ENCODE measurements at regions not wholly inside any gene's neighbourhood (a gene's known extent, or its start where the extent isn't known, plus 50 kb on each side); places are given as distances from the start of the nearest gene placed in this dataset.
A peak's percentile ranks its signal among the peaks of the same experiment; 100 is the strongest.
"Not testable (repeated sequence)": the region's sequence is repeated elsewhere in the genome, so short reads cannot be mapped to it uniquely, and the experiment has no call there.

DNA sequence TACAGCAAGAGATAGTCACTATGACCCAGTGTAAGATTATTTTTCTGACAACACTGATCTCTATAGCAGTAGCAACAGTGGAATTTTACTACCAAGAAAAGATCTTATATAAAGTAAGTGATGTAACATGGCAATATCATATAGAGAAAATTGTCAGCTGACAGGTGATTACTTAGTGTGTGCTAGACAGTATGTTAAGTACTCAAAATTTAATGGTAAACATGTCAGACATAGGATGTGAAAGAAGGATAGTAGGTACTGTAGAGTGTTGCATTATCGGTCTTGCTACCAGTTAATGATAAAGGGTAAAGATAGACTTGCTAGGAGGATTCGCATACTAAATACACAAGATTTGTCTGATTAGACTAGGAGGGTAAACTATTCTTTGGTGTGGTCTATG lies 247.4 kb downstream of the CYLC2 start:
- DNase-seq, result no peak

- DNase-seq, result no peak
Measured at GRCh38 chr9:103243553-103243952, 248.4 kb downstream of the CYLC2 start.

DNA sequence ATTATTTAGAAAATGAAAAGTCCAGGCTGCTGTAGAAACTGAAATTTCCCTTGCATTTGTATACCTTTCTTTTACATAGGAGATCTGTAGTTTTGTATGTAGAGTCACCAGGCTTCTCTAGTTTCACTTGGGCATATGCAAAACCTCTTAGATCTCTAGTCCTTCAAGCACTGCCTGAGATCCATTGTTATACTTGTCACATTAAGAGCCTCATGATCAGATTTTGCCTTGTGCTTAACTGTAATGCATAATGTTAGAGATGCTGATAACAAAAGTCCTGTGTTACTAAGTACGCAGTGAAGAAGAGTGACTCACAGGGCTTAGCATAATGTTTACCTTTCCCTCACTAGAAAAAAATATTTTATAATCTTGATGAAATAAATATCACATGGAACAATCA lies 250.2 kb downstream of the CYLC2 start:
- no peak for DNase-seq

GRCh38 chr9:103261951-103262350 lies 266.8 kb downstream of the CYLC2 start:
- no peak for DNase-seq

DNA sequence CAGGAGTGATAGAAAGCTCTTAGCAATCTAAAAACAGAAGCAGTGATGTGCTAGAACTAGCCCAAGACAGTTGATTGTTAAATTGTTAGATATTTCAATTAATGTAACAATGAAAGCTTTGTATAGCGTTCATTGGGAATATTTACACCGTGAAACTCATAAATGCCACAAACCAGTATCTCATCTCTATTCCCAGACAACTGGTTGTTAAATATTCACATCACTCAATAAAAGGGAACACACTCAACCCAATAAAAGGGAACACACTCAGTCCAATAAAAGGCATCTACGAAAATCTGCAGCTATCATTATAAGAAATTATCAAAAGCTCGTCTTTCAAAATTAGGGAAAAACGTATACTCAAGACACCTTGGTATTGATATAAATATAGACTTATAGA lies 270.9 kb downstream of the CYLC2 start:
- no peak for DNase-seq

DNA sequence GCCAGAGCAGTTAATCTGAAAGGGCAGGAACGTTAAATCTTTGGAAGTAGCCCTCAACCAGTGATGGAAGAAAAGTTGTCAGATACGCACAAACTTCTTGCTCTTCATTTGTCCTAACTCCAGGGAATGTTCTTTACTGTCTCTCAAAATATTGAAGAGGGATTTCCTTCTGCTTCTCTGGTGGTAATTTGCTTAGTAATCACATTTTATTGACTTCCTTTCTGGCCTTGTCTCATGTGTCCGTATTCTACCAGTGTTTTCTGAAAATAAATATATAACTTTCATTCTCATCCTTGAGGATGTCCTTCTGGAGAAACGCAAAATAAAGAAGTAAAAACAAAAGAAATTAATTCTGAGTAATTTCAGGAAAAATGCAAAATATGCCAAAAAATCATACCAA lies 282.1 kb downstream of the CYLC2 start:
- DNase-seq, result no peak

DNA sequence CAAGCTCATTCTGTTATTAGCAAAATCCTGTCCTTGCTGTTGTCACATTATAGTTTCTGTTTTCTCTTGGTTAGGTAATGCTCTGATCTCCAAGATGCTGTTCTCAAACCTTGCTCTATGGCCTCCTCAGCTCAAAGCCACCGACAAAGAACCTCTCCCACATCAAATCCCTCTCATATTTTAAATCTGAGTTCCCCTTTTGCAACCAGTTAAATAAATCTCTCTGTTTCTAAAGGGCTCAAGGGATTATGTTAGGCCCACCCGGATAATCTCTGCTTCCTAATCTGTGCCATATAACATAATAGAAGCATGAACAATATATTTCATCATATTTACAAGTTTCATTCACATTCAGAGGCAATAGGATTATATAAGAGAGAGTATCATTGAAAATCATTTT lies 286.0 kb downstream of the CYLC2 start:
- DNase-seq, result no peak

GRCh38 chr9:103287361-103287760 lies 292.2 kb downstream of the CYLC2 start:
- DNase-seq, result no peak

GRCh38 chr9:103296189-103296588 lies 301.1 kb downstream of the CYLC2 start:
- DNase-seq, result no peak

- no peak for DNase-seq
Measured at GRCh38 chr9:103301051-103301450, 305.9 kb downstream of the CYLC2 start.

- no peak for DNase-seq
Measured at GRCh38 chr9:103304797-103305196, 309.7 kb downstream of the CYLC2 start.

DNA sequence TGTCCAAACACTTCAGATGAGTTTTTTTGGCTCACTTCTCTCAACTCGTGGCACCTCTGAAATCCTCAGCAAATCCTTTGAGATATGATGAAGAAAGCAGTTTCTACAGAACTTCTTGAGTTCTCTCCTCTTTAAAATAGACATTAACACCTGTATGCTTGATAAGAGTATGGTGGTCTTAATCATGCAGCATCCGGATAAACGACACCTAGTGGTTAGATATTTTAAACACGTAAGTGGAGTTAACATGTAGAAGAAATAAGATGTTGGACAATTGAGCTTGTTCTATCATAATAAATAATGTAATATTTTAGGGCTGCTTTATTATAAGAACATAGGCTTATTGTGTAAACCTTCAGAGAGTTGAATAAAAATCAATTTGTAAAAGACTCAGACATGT lies 324.8 kb downstream of the CYLC2 start:
- DNase-seq, result no peak

GRCh38 chr9:103323699-103324098 lies 328.6 kb downstream of the CYLC2 start:
- no peak for DNase-seq

DNA sequence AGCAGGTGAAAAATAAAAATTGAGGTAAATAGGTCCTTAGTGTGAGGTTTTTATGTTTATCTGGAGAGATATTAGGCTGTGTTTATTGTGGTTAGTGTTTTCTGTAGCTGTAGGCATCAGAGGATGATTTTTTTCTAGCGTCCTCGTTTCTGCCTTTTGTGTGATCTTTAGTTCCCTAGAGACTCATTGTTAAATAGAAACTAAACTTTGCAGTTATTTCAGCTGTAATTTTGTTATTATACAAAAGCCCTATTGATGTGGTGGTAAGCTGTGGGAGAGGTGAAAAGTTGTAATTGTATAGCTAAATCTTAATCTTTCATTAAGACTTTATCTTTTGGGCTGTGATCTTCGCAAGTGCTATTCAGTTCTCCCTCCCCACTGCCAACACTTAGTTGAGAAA lies 340.3 kb downstream of the CYLC2 start:
- DNase-seq, result no peak

GRCh38 chr9:103355000-103355399 lies 359.9 kb downstream of the CYLC2 start:
- no peak for DNase-seq

GRCh38 chr9:103357980-103358379 lies 362.8 kb downstream of the CYLC2 start:
- DNase-seq, result not testable (repeated sequence)

GRCh38 chr9:103361906-103362305 lies 366.8 kb downstream of the CYLC2 start:
- no peak for DNase-seq

- no peak for DNase-seq
Measured at GRCh38 chr9:103362986-103363385, 367.9 kb downstream of the CYLC2 start.

DNA sequence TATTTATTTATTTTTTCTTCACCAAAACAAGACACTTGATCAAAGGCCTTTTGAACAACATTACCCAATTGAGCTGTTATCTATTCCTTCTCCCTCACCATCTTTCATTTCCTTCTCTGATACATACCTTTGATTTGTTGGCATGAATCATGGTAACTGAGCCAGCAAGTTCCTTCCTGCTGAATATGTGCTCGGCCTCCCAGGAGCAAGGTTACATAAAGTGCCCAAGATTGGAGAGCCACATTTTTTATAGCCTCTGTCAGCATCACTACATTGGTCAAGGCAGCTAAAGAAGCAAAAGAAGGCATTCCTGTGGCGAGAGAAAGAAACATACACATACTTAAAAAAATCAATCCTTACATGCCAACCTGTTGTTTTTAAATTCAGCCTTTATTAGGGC lies 369.6 kb downstream of the CYLC2 start:
- no peak for DNase-seq

GRCh38 chr9:103371152-103371551 lies 376.0 kb downstream of the CYLC2 start:
- DNase-seq, result no peak

DNA sequence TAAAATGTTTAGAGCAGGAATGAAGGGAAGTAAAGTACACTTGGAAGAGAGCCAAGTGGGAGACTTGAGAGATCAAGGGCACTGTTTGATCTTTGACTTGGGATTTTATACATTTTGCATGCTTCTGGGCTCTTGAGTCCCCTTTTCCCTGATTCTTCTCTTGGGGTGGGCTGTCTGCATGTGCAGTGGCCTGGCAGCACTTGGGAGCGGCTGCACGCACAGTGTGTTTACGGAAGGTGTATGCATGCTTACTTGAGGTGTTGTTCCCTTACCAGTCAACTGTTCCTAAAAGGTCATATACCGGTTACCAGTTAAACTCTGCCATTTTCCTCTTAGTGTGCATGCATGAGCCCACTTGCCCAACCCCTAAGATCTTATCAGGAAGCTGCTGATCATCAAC lies 377.7 kb downstream of the CYLC2 start:
- no peak for DNase-seq

GRCh38 chr9:103377667-103378066 lies 382.5 kb downstream of the CYLC2 start:
- no peak for DNase-seq

GRCh38 chr9:103397868-103398600 lies 402.9 kb downstream of the CYLC2 start:
- DNase-seq, result peak; percentile 24

DNA sequence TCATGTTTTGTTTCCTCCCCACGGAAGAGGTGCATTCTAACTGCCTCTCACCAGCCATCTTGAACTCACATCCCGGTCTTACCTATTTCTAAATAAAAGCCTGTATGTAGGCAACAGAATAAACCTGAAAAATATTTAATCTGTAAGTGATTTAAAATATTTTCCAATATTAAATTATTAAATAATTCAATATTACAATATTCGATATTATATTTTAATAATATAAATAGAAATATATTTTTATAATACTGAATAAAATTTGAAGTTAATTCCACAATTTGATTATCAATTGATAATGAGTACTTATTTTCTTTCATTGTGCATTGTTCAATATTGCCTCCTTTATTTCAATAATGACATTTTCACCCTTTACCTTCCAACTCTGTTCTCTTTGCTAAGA lies 404.4 kb downstream of the CYLC2 start:
- no peak for DNase-seq

DNA sequence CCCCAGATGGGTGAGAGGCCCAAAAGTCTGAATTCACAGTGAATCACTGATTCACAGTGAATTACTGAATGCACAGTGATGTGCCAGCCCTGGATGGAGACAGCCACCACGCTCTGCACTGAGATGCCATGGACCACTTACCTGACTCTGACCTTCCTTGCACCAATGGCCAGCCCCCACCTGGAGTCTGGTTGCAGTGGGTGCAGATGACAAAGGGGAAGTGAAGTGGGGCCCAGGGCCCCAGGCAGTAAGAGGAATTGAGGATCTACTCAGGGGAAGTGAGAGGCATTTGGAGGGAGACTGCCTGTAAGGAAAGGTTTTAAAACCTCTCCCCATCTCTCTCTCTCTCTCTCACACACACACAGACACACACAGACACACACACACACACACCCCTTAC lies 412.1 kb downstream of the CYLC2 start:
- DNase-seq, result no peak

All from CD4-positive, alpha-beta T cell treated with Interleukin-21 for 1 hour (primary cell).